ENCODE measurements at regions not wholly inside any gene's neighbourhood (a gene's known extent, or its start where the extent isn't known, plus 50 kb on each side); places are given as distances from the start of the nearest gene placed in this dataset.

DNA sequence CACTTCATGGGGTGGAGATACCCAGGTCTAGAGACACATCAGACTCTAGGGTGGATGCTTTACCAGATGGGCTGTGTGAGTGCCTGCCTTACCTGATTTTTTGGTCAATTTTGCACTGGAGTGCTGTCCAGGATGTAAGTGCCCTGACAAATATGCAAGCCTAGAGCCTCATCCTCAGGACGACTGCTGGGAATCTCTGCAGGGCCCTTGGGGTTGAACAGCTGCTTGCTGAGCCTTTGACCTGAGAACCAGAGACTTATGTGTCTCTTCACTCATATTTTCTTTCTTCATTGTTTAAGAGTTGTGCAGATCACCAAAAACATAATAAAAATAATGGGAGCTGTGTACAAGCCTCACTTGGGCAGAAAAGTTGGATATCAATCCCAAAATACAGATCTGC, 551.5 kb upstream of the ATP2B1 start:
- no peak for DNase-seq (ENCODE audit: low read depth in 2 of 2)

DNA sequence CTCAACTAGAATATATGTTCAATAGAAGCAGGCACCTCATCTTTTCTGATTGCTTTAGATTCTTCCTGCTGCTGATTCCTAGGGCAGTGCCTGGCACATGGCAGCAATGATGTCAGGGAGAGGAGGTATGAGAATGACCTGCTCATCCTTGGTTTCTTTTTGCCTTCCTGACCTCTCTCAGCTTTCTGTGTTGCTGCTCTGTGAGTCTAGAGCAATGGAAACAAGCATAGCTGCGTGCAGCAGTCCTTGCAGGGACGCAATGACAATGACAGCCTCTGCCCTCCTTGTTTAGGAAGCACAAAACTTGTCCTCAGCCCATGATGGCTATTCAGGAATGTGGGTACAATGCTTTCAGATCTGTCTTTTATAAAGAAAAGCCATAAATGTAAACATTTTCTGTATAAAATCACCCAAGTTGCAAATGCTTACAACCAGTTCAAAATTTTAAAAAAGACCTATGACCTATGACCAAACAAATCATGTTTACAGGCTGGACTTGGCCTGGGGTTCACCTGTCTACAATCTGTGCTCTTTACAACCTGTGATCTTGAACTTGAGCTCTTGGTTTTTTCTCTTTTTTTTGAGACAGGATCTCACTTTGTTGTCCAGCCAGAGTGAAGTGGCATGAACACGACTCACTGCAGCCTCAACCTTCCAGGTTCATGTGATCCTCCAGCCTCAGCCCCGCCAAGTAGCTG, 549.4 kb upstream of the ATP2B1 start:
- DNase-seq (ENCODE audit: low read depth in 2 of 2), result no peak

DNA sequence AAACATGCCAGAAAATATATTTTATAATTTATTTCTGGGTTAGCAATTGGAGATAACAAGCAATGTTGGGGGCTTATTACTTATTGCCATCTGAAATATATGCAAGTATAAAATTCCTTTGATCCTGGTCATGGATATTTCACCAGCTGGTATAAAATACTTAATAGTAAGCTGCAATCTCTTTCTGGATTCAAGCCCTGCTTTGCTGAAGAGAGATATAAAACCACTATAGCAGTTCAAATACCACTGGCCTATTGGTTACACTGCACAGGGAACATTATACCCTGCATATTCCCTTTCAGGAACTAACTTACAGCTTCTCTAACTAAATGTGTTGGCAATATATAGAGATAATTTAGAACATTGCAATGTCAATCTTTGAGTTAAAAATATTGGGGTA, 546.2 kb upstream of the ATP2B1 start:
- no peak for DNase-seq (ENCODE audit: low read depth in 2 of 2)

DNA sequence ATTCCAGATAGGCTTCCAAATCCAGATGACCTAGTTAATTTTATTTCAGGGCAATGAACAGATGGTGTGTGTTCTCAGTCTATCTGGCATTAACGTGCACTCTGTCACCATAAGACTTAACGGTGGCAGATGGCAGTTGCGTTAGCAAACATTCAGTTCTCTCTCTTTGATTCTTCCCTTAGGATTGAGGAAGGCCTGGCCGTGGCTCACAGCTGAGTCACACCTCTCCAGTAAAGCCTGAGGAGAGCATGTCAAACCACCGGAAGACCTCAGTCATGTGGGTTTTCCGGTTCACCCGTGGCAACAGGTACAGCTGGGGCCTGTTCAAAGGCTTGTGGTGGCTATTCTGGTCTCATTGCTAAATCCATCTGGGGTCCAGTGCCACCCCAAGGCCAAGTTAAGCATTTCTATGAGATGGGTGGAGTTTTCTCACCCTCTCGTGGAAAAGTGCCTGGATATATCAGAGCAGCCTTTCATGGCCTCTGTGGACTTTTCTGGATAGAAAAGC, 545.1 kb upstream of the ATP2B1 start:
- DNase-seq (ENCODE audit: low read depth in 2 of 2), result peak; percentile 2 to 21

DNA sequence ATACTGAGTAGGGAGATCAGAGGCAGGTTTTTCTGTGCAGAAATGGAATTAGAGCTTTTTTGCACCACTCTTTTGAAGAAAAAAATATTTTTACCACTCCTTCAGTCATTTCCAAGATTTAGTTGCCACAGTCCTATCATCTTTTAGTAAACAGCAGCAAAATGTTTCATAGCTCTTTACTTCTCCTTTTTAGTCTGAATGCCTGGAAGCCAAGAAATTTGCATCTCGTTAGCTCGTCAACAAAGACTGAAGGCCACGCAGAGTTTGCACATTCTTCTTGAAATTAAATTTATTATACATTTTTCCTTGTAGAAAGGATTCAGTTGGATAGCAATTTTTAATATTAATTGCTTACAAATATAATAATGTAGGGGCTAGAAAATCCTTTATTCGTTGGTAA, 544.5 kb upstream of the ATP2B1 start:
- no peak for DNase-seq (ENCODE audit: low read depth in 2 of 2)

DNA sequence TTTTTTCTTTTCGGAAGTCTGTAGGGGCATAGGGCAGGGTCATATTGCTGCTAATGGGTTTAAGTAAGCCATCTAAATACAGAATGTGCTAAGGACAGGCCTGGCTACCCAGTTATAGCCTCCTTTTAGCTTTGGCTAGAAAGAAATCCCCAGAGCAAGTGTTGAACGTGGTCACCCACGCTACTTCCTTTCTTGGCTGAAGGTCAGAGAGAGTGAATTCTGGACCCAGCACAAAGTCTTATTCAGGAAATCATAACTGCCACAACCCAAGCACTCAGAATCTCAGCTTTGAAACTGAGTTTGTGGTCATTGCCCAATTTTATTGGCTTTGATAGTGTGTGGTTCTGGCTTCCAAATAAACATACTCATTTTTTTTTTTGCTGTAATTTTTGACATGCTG, 542.1 kb upstream of the ATP2B1 start:
- no peak for DNase-seq (ENCODE audit: low read depth in 2 of 2)

DNA sequence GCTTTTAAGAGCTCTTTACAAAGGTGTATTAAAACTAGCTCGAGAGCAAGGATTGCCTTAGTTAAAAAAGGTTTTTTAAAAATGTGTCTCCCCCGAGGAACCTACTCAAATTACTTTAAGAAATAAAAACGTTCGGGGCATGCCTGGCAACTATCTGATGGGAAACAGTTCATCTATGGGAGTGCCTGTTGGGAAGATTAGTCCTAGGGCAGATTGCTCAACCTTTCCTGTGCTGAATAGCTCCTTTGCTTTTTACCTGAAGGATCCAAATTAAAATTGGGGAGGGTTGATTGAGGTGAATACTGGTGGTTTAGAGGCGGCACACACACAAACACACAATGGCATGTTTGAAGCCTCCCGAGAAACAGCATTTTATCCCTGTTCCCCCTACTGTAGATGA, 541.4 kb upstream of the ATP2B1 start:
- DNase-seq (ENCODE audit: low read depth in 2 of 2), result no peak

DNA sequence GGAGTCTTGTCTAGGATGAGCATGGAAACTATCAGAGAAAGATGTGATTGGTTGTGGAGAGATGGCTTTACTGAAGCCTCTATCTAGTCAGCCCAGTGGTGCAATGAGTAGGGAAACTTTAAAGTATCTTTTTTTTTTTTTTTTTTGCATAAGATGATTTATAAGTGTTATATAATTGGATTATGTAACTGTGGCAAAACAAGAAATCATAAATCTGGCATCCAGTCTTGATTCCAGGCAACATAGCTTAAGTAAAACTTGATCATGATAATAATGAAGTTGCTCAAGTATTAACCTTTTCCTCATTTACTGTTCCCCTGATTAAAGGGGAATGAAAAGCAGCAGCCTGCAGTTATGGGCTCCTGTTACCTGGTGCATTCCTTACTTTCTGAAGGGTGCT, 538.0 kb upstream of the ATP2B1 start:
- no peak for DNase-seq (ENCODE audit: low read depth in 2 of 2)

DNA sequence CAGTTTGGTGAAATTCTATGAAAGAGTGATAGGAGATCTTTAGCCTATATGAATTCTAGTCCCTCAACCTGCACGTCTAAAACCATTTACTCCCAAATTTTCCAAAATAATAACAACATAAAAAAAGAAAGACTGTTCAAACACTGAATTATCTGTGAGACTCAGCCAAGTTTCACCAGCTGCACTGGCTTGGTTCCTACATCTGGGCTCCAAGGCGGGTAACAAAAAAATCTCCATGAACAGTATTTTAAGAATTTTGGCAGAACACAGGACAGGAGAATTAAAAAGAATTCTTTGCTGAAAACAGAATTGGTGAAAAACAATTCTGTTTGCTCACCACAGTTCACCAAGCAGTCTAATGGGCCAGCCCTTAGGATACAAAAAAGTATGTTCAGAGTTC, 536.8 kb upstream of the ATP2B1 start:
- no peak for DNase-seq (ENCODE audit: low read depth in 2 of 2)

DNA sequence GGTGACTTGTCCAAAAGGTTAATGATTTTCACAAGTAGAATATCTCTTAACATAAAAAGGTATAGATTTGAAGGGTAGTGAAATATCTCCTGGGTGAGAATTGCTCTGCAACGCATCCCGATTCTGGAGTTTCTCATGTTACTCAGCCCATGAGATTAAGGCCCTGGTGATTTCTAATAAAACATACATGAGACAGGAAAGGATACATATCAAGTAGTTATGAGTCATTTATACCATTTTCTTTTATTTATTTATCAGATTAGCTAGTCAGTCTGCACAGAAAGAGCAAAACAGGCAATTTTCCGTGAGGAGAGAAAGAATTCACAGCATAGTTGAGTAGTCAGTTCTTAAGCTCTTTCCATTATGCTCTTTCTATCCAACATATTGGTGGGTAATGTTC, 535.6 kb upstream of the ATP2B1 start:
- no peak for DNase-seq (ENCODE audit: low read depth in 2 of 2)

DNA sequence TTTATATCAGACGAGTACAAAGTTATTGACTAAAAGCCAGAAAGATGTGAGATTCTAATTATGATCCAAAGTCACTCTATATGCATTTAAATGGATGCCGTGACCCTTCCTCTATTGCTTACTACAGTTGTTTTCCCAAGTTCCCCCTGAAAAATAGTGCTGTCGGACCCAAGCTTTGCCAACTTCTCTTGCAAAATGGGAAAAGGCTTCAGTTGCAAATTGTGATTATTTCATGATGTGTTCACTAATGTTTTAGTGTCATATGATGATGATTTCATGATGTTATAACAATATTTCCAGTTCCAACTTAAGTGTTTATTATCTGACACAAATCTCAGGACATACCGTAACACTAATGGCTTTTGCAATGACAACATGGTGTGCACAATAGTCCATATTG, 534.6 kb upstream of the ATP2B1 start:
- no peak for DNase-seq (ENCODE audit: low read depth in 2 of 2)

DNA sequence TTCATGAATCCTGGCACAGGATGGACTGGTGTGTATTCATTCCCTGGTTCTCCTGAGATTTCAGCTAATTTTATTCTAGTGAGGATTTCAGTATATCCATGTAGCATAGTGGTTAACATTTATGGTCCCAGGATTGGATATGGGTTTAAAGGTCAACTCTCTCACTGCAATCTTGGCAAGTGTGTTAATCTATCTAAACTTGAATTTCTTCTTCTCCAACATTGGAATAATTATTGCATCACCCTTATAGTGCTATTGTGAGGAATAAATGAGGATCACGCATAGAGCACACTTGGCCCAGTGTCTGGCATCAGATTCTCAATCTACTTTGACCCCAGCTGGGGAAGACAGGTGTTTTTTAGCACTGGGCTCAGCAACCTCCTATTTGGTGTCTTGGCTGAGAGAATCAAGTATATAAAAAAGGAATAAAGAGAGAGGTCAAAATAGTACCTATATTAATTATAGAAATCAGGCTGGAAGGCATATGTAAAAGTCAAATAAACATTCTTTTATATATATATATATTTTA, 531.2 kb upstream of the ATP2B1 start:
- DNase-seq (ENCODE audit: low read depth in 2 of 2), result no peak

DNA sequence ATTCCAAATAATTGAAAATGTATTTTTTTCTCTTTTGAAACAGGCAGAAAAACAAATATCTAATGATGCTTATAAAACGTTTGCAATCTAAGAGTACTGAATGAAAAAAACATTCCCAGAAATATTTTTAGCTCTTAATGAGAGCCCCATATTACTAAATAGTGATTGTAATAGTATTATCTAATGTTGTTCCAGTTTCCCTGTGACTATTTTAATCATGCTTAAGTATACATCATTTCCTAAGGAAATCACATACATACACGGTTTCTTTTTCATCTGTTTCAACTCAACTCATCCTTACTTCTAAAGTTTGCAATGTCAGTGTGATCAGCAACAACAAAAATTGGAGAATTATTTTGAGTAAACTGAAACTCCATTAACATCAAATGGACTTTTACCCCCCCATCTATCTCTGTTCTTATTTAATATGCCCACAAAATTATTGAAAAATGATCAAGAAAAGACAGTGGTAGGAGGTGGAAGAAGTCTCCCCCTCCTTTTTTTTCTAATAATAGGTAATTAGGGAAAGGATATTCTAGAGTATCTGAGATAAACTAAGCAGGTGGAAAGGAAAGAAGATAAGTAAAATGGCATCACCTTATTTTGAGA, 530.1 kb upstream of the ATP2B1 start:
- DNase-seq (ENCODE audit: low read depth in 2 of 2), result no peak

DNA sequence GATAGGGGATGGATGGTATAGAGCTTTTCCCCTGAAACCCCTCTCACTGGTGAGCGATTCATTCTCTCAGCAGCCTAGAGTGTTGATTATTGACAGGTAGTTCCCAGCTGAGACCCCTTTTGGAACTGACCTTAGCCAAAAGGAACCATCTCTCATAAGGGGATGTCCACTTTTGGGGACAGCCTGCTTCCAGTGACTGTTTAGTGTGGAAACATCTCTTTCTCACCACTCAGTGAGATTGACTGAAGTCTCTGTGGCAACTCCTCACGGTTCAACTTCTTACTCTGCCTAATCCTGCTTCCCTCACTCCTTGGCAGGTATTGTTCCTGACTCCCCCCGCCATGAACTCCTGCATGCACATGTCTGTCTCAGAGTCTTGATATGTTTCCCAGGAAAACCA, 529.2 kb upstream of the ATP2B1 start:
- no peak for DNase-seq (ENCODE audit: low read depth in 2 of 2)

DNA sequence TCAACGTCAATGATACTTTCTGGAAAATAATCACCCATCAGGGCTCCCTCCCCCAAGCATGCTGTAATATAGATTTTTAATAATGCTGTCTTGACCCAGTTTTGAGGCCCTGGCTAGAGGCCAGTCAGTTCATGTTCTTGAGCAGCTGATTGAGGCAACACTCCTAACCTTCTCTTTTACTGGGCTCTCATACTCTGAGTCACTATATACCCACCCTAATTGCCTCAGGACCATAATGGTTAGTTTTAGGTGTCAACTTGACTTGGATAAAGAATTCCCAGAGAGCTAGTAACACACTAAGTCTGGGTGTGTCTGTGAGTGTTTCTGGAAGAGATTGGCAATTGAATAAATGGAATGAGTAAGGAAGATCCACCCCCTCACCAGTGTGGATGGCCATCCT, 527.0 kb upstream of the ATP2B1 start:
- DNase-seq (ENCODE audit: low read depth in 2 of 2), result no peak

DNA sequence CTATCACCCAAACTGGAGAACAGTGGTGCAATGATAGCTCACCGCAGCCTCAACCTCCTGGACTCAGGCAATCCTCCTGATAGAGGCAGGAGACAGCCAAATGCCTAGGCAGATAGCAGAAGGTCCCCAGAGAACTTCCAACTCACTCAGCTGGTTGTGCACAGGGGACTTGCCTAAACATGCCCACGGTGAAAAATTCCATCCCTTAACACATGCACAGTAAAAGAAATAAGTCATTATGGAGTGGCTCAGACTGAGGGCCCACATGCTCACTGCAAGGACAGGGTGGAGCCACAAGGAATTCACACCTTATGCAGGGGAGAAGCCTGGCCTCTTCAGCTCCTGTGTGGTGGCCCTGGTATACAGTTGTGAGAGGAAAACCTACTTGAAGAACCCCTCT, 525.8 kb upstream of the ATP2B1 start:
- no peak for DNase-seq (ENCODE audit: low read depth in 2 of 2)

DNA sequence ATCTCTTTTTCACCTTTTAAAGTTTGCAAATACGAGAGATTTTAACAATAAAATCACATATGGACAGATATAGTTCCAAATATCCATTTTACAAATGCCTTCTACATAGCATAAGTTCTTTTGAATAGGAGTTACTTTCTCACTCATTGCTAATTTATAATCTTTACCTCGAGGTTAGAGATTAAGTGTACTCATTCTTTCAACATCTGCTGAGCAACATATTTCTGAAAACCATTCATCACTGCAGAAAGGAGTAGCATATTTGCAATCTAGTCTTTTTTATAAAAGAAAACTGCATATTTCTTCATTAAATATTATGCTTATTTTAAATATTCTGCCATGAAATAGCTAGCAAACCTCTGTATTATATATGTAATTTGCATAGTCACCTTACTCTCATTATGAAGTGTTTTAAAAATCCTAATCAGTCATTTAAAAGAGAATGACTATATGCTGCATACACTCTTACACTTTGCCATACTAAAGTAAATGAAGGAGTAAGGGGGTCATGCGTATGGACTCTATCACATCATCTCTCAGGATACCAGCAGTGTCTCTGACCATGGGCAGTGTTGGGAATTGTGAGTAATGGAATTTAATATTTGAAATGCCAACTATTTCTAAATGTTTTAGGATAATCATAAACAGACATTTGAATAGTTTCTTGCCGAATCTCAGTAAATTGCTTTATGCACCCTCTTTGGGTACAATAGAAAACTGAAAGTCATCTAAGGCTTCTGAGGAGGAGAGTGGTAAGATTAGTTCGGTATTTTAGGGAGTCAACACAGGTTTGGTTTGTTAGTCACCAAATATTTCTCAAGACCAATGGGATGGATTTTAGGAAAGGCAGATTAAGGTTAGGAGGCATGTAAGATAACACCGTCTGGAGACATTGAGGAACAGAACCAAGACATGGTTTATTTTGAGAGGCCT, 524.8 kb upstream of the ATP2B1 start:
- DNase-seq (ENCODE audit: low read depth in 2 of 2), result no peak

DNA sequence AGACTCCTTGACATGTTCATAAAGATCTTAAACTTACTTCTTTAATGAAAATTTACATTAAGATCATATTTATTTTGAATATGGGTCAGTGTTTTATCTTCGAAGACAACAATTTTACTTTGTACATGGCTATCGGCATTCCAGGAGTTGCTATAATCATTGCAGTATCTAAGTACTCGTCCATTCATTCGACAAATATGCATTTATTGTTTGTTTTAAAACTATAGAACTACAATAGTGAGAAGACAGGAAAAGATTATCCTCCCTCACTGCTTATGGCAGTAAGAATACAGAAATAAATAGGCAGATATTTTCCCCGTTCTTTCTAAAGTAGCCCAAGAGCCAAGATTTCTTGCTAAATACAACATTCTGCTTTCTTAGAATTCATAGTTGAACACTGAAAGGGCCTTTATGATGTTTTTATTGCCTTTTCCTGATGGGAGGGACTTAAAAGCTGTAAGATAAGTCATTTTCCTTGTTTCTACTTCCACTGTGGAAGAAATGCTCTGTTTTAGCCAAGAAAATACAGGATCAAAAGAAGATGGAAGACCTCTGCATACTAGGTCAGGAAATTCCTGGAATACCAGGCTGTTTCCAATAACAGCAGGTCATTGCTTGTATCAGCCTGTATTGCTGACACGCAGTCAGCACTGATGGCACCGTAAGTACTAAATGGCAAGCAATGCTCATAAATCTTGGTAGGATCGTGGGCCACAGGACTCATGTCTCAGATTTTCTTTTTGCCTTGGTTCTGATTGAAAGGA, 521.0 kb upstream of the ATP2B1 start:
- DNase-seq (ENCODE audit: low read depth in 2 of 2), result no peak

DNA sequence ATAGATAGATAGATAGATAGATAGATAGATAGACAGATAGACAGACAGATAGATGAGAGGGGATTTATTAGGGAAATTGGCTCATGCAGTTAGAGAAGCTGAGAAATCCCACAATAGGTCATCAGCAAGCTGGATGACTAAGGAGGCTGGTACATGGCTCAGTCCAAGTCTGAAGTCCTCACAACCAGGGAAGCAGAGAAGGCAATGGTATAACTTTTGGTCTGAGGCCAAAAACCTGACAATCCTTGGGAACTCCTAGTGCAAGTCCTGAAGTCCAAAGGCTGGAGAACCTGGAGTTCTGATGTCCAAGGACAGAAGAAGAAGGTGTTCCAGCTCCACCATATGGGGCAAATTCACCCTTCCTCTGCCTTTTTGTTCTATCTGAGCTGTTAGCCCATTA, 517.6 kb upstream of the ATP2B1 start:
- DNase-seq (ENCODE audit: low read depth in 2 of 2), result no peak

DNA sequence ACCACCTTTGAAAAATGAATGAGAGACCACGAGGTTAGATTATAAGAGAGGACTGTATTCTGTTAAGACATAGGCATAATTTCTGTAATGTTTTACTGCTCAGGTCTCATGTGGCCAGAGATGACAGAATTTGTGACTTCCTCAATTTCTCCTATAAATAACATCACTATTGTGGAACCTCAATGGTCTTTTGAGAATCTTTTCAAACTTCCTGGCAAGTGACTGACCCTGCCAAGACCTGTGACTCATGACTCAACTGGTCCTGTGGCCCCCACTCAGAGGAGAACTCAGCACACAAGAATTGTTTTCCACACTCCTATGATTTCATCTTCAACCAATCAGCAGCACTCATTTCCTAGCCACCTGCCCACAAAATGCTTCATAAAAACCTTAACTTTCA, 508.2 kb upstream of the ATP2B1 start:
- no peak for DNase-seq (ENCODE audit: low read depth in 2 of 2)

DNA sequence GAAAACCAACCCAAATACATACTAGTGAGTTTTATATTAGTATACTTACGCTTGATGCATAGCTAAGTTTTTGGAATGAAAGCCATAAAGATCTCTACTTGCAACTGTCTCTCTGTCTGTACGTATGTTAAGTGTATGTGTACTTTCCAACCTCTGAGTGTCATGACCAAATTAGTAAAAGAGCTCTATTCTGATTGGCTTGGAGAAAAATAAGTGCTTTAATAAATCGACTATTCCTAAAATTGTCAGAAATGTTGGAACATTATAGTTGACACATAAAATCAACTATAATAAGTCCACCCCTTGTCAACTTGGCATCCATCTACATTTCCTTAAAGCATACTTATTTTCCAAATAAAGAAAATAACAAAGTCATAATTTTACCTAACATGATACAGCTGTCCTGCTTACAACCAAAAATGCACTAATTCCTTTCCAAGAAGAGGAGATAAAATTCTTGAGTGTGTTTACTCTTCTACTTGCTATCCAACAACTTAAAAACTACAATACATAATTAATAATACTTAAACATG, 507.4 kb upstream of the ATP2B1 start:
- no peak for DNase-seq (ENCODE audit: low read depth in 2 of 2)

All from stimulated activated CD4-positive, alpha-beta T cell treated with anti-CD3 and anti-CD28 coated beads, Interleukin-12 subunit alpha, Interleukin-12 subunit beta, amount 100 ng/mL, for 24 hours (primary cell).